Endothelial cell of umbilical vein (primary cell): ENCODE measurements at regions not wholly inside any gene's neighbourhood (a gene's known extent, or its start where the extent isn't known, plus 50 kb on each side); places are given as distances from the start of the nearest gene placed in this dataset.

Experiments
- BruUV-seq: library from RNA; stranded (reverse); fragments of 400-500 nt; replicated peaks from 2 replicates; lab custom pipeline; 2021; lab: Mats Ljungman, UMichigan
- CTCF ChIA-PET: fragments of 300-600, 350-600 bp; sonication (Branson Sonifier 250); formaldehyde crosslinking; loops from one replicate; lab custom pipeline; 2021; ENCODE audit warnings: antibody characterized with exemption, inconsistent platforms; lab: Charles Lee
- POLR2A ChIA-PET: fragments of 300-600, 350-600 bp; sonication (Branson Sonifier 250); formaldehyde crosslinking; loops from one replicate; lab custom pipeline; 2021; ENCODE audit warnings: antibody characterized with exemption, inconsistent platforms; lab: Charles Lee
- DNase-seq: peaks from one replicate; pipeline ENCODE4 v3.0.0-alpha.2; 2011; ENCODE audit warnings: low read depth, low spot score
- FAIRE-seq: peaks from 2 replicates; lab custom pipeline; 2011; peaks lifted over from hg19 to GRCh38; lab: Jason Lieb, UNC
- H2AFZ ChIP-seq: 2 replicates; pipeline ENCODE4 v1.6.0; 2012; ENCODE audit warnings: low read depth, low read length, control low read depth, inconsistent platforms
- H3K27ac ChIP-seq: 2 replicates; pipeline ENCODE4 v1.5.1; 2011; ENCODE audit warnings: low read depth, mild to moderate bottlenecking, control low read depth, low read length, moderate library complexity; ENCODE audit not compliant: insufficient read depth
- H3K27me3 ChIP-seq, 2 experiments: 2 replicates each; pipeline versions ENCODE4 v1.6.0 to v1.6.1; 2011; ENCODE audit warnings: low read length in 2 of 2, mixed read lengths in 1 of 2; ENCODE audit not compliant: control insufficient read depth in 2 of 2, insufficient read depth in 2 of 2
- H3K36me3 ChIP-seq, 2 experiments: 2 replicates in 1 of 2; 3 replicates in 1 of 2; pipeline ENCODE4 v1.5.1; 2011; ENCODE audit warnings: low read length in 2 of 2, mild to moderate bottlenecking in 1 of 2, moderate library complexity in 1 of 2; ENCODE audit not compliant: control insufficient read depth in 2 of 2, insufficient read depth in 2 of 2; ENCODE audit errors: extremely low read depth in 1 of 2
- H3K4me1 ChIP-seq: 3 replicates; pipeline ENCODE4 v1.5.1; 2011; ENCODE audit warnings: mild to moderate bottlenecking, low read length; ENCODE audit not compliant: control insufficient read depth, insufficient read depth; ENCODE audit errors: extremely low read depth
- H3K4me2 ChIP-seq: 2 replicates; pipeline ENCODE4 v1.6.1; 2011; ENCODE audit warnings: low read length, control low read depth, mixed read lengths; ENCODE audit not compliant: insufficient read depth
- H3K4me3 ChIP-seq, 3 experiments: fragments of 200-600 bp in 1 of 3; sonication (generic), shearing (Covaris generic) in 1 of 3; replicated peaks in 1 of 3; 2 replicates each; pipeline ENCODE4 v1.5.1; 2011 to 2016; ENCODE audit warnings: control low read depth in 3 of 3, low read length in 3 of 3, mild to moderate bottlenecking in 2 of 3, inconsistent platforms in 1 of 3, low read depth in 1 of 3, moderate library complexity in 1 of 3; ENCODE audit not compliant: insufficient read depth in 1 of 3
- H3K79me2 ChIP-seq: 2 replicates; pipeline ENCODE4 v1.6.0; 2012; ENCODE audit warnings: low read length, inconsistent platforms; ENCODE audit not compliant: control insufficient read depth, insufficient read depth
- H3K9ac ChIP-seq: replicated peaks from 2 replicates; pipeline ENCODE3; 2011; ENCODE audit warnings: low read length, control low read depth; ENCODE audit not compliant: insufficient read depth; ENCODE audit errors: extremely low read depth
- H3K9me1 ChIP-seq: replicated peaks from 3 replicates; pipeline ENCODE4 v1.6.0; 2011; ENCODE audit warnings: mild to moderate bottlenecking, low read length; ENCODE audit not compliant: control insufficient read depth, insufficient read depth; ENCODE audit errors: extremely low read depth
- H3K9me3 ChIP-seq: replicated peaks from 2 replicates; pipeline ENCODE4 v1.5.1; 2012; ENCODE audit warnings: low read length, inconsistent platforms; ENCODE audit not compliant: control insufficient read depth, insufficient read depth
- H4K20me1 ChIP-seq: replicated peaks from 2 replicates; pipeline ENCODE3; 2011; ENCODE audit warnings: mild to moderate bottlenecking, low read length; ENCODE audit not compliant: control insufficient read depth, insufficient read depth; ENCODE audit errors: extremely low read depth
- CTCF ChIP-seq, 2 donors: IDR thresholded peaks; 1 replicate in 1 of 2; 2 replicates in 1 of 2; pipeline ENCODE4 v1.5.1; 2011; ENCODE audit warnings: low read length in 2 of 2, mild to moderate bottlenecking in 2 of 2, moderate library complexity in 2 of 2, control low read depth in 1 of 2, inconsistent platforms in 1 of 2, low read depth in 1 of 2; ENCODE audit not compliant: insufficient read depth in 1 of 2; ENCODE audit errors: extremely low read depth in 1 of 2
- EZH2 ChIP-seq: IDR thresholded peaks from 2 replicates; pipeline ENCODE4 v1.6.1; 2012; ENCODE audit warnings: borderline replicate concordance, low read depth, mild to moderate bottlenecking, moderate library complexity, low read length, inconsistent platforms; ENCODE audit not compliant: severe bottlenecking
- FOS ChIP-seq: IDR thresholded peaks from 2 replicates; pipeline ENCODE4 v1.6.1; 2011; ENCODE audit warnings: mild to moderate bottlenecking, low read length, moderate library complexity, borderline replicate concordance; ENCODE audit not compliant: insufficient read depth
- GATA2 ChIP-seq: IDR thresholded peaks from 2 replicates; pipeline ENCODE4 v1.7.0; 2011; ENCODE audit warnings: low read depth, mild to moderate bottlenecking, moderate library complexity, mixed read lengths, low read length; ENCODE audit not compliant: insufficient read length, insufficient read depth
- JUN ChIP-seq: IDR thresholded peaks from 2 replicates; pipeline ENCODE4 v1.6.1; 2011; ENCODE audit warnings: borderline replicate concordance, low read depth; ENCODE audit not compliant: insufficient read length, insufficient read depth
- MAX ChIP-seq: IDR thresholded peaks from 2 replicates; pipeline ENCODE4 v1.6.1; 2011; ENCODE audit not compliant: insufficient read depth, insufficient read length
- MYC ChIP-seq: IDR thresholded peaks from one replicate; pipeline ENCODE4 v1.6.1; 2011; ENCODE audit warnings: mild to moderate bottlenecking, low read depth, low read length
- POLR2A ChIP-seq: IDR thresholded peaks from 2 replicates; pipeline ENCODE4 v1.6.1; 2012; ENCODE audit warnings: low read depth, mild to moderate bottlenecking, control low read depth, low read length
- POLR2AphosphoS5 ChIP-seq: IDR thresholded peaks from 2 replicates; pipeline ENCODE4 v1.6.1; 2012; ENCODE audit warnings: low read depth, mild to moderate bottlenecking, control low read depth, low read length, moderate library complexity; ENCODE audit not compliant: insufficient read depth
- dilution Hi-C: fragments of 300-500 bp; cut with MboI; formaldehyde crosslinking; loops from one replicate; pipeline ENCODE4 v1.15.0; 2019; ENCODE audit warnings: low sequenced_read_pairs; ENCODE audit not compliant: extremely low pct_ligation_motif_present
- intact Hi-C: fragments of 100-400 bp; cut with micrococcal nuclease; formaldehyde crosslinking; loops from one replicate; pipeline ENCODE4 v1.10.0; 2022

GRCh38 chr4:189436207-189436606, 504.5 kb upstream of the FRG1 start:
- no TSS peak for BruUV-seq
- Histone ChIP-seq H3K4me3 (no peak overlapping the region), H3K9me1 (no peaks in the 10 kb centered on the region), H3K9ac (no peak overlapping the region), H4K20me1 (no peaks in the 10 kb centered on the region), H3K27ac (no peak overlapping the region), H3K4me1 (no peaks in the 10 kb centered on the region), H3K79me2 (no peaks in the 10 kb centered on the region), H3K36me3 (no peaks in the 10 kb centered on the region), H3K27me3 (no peaks in the 10 kb centered on the region), H2AFZ (no peak overlapping the region), H3K4me2 (no peak overlapping the region), H3K9me3 (peaks cover 4% of the 10 kb centered on the region)
- intact Hi-C loops = no loop called here
- FAIRE-seq = no peak
- dilution Hi-C loops = no loop called here
- ChIA-PET POLR2A (no interaction called here), CTCF (no interaction called here)
- no peak for TF ChIP-seq EZH2
- no peak for TF ChIP-seq POLR2AphosphoS5
- TF ChIP-seq POLR2A = no peak
- no peak for TF ChIP-seq MAX
- no peak for TF ChIP-seq GATA2
- TF ChIP-seq CTCF (IDR thresholded peaks at IDR 0.05; ENCODE audit: extremely low read depth in 1 of 2, insufficient read depth in 1 of 2, low read depth in 1 of 2, low read length in 2 of 2) = no peak
- TF ChIP-seq FOS = no peak
- no peak for TF ChIP-seq MYC
- no peak for TF ChIP-seq JUN
- no peak for DNase-seq
